NCI-H2196 treated with DMSO at 0.1 percent for 48 hours (cell line): ENCODE measurements at regions not wholly inside any gene's neighbourhood (a gene's known extent, or its start where the extent isn't known, plus 50 kb on each side); places are given as distances from the start of the nearest gene placed in this dataset.
"Not testable (repeated sequence)": the region's sequence is repeated elsewhere in the genome, so short reads cannot be mapped to it uniquely, and the experiment has no call there.

Source experiments
- DNase-seq: peaks from one replicate; lab custom pipeline; 2025; ENCODE audit not compliant: unreplicated experiment; lab: John Stamatoyannopoulos, UW

DNA sequence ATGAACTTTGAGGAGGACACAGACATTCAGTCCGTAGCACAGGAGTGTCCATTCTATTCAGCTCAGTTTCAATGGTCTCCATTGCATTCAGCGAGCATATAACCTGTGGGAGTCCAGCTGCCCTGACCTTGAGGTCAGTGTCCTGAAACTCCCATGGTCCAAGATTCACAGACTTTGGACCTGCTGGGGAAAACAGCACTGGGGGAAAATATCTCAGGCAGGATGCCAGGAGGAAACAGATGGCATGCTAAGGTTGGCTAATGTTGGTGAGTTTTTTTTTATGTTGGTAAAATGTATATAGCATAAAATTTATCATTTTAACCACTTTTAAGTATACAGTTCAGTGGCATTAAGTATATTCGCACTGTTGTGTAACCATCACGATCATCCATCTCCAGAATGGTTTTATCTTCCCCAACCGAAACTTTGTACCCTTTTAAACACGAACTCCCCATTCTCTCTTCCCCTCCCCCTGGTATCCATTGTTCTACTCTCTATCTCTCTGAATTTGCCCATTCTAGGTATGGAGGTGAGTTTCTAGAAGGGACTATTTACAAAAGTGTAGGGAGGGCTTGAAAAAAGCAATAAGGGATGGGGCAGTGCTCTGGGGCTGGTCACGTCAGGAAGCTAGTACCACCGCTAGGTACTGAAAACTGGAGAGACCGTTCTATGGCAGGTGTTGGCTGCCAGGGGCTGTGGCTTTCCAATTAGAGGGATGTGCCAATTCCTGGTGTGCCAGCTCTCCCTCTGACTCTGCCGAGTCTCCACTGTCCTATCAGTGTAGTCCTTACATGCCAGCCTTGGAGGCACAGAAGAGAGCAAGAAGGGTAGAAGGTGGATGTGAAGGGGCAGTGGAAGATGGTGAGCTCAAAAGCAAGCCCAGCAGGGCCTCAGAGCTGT is 85.3 kb downstream of the FOXD2 start:
- no peak for DNase-seq

DNA sequence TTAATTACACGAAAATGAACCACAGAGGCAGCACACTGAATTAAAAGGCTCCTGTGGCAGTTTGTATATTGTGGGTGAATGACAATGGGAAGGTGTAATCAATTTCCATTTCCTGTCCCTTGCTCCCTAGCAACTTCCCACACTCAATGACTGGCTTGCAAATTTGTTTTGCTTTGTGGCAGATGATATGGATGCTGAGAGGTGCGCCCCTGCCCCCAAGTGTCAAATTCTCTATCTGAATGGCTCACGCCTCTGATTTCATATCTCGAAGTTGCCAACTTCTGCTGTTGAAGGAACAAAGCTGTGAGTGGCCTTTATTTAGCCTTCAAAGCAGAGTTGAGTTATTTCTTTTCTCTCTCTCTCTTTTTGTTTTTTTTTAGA is 86.0 kb downstream of the FOXD2 start:
- DNase-seq = no peak

DNA sequence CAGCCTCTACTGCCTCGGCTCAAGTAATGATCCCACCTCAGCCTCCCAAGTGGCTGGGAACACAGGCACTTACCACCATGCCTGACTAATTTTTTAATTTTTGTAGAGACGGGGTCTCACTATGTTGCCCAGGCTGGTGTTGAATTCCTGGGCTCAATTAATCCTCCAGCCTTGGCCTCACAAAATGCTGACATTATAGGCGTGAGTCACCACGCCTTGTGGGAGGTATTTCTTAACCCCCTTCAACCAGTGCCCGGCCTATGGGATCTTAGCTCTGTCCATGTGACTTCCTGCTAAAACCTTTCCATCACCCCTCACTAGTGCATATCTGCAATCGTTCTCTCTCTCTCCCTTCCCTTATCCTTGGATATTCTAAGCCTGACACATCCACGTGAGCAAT is 86.4 kb downstream of the FOXD2 start:
- DNase-seq = no peak

DNA sequence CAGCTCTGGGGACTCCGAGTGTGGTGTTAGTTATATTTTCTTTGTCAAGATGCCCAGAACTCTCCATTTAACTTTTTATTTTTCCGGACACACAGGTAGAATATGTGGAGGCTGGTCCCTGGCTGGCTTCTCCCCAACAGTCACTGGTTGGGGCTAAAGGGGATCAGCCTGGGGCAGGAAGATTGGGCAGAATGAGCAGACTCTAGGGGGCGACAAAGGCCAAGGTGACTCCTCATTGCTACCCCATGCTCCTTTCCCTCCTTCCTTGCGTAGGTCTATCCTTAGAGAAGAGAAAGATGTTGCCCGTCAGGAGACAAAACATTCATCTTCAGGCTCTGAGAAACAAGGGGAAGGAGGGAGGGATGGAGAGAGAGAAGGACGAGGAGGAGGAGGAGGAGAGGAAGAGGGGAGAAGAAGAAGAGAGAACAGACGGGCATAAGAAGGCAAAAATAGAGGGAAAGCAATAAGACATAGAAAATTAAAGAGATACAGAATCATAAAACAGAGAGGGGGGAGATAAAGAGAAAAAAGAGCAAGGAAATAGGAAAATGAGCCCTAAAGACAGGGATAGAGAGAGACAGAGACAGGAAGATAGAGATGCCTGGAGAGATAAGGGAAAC is 89.9 kb downstream of the FOXD2 start:
- DNase-seq = no peak

DNA sequence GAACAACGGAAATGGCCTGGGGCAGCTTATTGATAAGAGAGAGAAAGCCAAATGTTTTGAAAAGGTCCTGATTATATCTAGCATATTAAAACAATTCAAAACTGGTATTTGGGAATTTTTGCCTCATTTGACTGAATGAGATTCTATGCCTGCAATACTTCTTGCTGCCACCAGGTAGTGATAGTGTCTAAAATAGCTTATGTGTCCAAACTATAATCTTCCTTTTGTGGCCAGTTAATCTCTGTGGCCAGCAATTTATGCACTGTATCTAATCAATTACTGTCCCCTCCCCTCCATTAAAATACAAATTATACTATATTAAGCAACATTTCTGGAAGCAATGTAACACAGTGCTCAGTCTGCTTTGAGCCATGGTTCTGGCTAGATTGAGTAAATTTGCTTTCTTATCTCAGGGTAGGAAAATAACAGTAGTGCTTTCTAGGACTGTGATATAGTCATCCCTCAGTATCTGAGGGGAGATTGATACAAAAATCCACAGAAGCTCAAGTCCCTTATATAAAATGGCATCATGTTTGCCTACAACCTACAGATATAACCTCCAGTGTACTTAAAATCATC is 91.8 kb downstream of the FOXD2 start:
- no peak for DNase-seq

DNA sequence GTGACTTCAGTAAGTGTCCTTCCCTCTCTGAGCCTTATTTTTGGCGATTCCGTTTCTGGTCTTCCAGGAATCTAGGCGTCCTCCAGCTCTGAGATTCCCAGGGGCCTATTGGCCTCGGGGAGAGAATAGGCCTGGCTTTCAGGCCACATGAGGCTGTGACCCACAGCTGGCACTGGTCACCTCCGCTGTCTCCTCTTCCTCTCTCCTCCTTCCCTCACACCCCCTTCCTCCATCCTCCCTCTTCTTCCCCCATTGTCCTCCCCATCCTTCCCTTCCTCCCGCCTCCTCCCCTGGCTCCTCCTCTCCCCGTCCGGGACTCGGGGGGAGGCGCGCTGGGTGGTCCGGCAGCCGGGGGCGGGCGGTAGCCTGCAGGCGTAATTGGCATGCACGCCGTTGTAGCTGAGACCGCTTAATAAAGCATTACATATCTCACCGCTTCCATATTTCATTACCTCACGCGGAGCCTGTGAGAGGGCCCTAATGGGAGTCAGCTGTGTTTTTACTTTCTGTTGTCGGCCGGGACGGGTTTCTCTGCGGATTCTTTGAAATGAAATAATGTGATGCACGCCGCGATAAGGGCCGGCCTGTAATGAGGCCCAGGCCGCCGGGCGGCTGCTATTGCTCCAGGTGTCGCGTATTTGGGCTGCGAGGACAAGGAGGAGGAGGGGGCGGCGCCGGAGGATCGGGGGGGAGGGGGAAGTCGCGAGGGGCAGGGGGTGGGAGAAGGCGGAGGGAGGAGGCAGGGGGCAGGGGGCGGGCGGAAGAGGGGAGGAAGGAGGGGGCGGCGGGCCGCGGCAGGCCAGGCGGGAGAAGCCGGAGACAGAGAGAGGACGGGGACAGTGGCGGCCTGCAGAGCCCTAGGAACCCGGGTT is 95.3 kb downstream of the FOXD2 start:
- no peak for DNase-seq

DNA sequence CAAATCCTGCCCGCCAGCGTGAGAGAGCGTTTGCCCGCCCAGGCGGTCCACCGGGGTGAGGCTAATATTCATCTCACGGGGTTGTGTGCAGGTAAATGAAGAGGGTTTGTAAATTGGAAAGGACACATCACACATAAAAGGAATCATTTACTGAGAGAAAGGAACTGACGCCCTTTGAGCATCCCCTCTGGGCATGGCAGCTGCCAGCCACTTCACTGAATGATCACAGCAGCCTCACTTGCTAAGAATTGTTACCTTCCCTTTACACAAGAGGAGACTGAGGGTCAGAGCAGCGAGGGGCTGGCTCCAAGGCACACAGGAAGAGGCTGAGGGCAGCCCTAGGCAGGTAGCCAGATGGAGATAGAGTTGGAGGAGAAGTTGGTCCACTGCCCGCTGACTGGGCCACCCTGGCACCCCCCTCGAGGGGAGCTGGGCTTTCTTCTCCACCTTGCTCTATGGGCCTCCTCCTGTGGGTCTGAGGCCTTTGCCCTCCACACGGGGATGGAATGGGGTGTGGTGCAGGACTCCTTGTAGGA is 96.0 kb downstream of the FOXD2 start:
- DNase-seq = no peak

DNA sequence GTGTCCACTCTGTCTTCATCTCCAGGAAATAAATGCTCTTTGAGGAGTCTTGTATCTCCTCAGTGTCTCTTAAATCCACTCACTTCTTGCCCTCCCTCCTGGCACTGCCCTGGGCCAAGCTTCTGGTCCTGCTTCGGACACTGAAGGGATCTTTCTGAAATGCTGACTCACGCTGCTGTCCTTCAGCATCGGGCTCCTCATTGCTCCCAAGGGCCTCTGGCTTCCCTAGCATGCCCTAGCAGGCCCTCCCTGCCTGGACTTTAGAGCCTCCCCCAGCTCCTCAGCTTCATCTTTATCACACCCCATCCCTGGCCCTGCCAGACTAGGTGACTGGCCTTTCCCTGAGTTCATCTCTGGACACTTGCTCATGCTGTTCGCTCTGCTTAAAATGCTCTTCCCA is 96.6 kb downstream of the FOXD2 start:
- no peak for DNase-seq

DNA sequence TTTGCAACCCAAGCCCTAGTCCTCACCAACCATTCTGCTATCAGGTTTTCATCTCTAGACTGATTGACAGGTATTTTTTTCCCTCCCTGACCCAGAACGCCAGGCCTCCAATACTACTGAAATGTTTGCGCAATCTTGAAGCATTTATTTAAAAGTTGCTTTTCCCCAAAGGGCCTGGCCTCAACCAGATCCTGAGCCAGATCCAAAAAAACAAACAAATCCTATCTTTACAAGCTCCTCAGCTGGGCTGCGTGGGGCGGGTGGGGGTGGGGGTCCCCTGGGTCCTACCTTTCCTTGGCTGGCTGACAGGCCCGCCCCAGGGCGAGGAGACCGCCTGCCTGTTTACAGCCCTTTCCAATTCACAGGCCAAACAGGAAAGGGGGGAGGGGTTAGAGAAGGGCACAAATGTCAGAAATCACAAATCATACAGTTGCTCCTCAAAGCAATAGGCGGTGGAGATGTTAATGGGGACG is 98.8 kb downstream of the FOXD2 start:
- DNase-seq = no peak

DNA sequence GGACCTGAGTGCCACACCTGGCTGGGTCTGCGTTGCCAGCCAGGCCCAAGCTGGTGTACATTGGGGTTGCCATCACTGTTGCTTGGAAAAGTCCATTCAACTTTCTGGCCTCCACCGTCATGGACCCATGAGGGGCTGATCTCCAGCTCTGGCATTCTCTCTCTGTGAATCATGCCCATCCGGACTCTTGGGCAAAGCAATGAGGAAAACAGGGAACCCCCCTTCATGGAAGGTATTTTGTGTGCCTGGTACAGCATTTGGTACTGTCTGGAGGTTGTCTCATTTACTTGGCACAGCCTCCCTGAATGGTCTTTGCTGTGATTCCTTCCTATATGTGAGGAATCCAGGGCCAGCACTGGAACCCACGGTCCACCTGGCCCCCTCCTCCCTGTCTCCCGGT is 99.4 kb downstream of the FOXD2 start:
- no peak for DNase-seq

DNA sequence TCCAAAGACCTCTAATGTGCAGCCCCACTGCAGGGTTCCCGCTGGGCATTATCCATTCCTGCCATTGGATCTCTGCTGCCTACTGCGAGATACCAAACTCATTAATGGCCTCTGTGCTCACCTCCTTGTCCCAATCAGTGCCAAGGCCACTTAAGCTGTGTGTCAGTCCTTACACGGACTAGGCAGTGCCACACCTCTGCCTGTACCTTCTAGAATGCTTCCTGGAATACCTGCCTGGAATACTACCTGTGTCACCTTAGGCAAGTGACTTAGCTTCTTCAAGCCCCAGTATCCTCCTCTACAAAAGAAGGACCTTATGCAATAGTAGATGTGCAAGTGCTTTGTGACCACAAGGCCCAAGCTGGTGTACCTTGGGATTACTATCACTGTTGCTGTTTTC is 100.1 kb downstream of the FOXD2 start:
- no peak for DNase-seq

DNA sequence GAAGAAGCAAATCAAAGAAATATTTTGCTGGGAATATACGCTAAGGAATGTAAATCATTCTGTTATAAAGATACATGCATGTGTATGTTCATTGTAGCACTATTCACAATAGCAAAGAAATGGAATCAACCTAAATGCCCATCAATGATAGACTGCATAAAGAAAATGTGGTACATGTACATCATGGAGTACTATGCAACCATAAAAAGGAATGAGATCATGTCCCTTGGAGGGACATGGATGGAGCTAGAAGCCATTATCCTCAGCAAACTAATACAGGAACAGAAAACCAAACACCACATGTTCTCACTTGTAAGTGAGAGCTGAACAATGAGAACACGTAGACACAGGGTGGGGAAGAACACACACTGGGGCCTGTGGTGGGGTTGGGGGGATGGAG is 100.7 kb downstream of the FOXD2 start:
- not testable (repeated sequence) for DNase-seq

DNA sequence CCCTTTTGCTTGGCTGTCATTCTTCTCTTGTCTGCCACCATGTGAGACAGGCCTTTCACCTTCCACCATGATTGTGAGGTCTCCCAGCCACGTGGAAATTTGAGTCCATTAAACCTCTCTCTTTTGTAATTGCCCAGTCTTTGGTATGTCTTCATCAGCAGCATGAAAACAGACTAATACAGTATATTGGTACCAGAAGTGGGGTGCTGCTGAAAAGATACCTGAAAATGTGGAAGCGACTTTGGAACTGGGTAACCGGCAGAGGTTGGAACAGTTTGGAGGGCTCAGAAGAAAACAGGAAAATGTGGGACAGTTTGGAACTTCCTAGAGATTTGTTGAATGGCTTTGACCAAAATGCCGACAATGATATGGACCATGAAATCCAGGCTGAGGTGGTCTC is 103.9 kb downstream of the FOXD2 start:
- DNase-seq = not testable (repeated sequence)

DNA sequence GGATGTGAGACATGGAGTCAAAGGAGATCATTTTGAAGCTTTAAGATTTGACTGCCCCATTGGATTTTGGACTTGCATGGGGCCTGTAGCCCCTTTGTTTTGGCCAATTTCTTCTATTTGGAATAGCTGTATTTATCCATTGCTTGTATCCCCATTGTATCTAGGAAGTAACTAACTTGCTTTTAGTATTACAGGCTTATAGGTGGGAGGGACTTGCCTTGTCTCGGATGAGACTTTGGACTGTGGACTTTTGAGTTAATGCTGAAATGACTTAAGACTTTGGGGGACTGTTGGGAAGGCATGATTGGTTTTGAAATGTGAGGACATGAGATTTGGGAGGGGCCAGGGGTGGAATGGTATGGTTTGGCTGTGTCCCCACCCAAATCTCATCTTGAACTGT is 105.2 kb downstream of the FOXD2 start:
- DNase-seq = not testable (repeated sequence)

DNA sequence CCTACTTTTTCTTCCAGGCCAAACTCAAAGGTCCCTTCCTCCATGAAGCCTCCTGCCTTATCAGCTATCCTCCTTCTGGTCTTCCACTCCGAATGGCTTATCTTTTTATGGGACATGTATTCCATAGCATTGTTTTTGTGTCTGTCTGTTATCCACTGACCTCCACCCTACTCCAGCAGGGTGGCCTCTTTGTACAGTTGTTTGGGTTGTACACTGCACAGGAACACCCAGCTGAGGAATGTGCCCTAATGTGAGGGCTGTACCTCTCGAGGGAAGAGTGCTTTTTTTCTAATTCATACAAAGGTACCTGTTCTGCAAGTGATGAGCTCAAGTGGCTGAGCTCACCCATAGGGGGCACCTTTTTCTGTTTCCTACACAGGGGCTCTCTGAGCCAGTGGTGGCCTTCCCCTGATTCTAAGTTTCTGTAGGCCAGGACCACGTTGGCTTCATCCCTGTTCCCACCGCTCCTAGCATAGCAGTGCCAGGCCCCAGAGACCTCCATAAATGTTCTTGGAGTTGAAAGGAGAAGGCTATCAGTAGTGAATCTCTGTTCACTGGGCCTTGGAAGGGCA is 108.2 kb downstream of the FOXD2 start:
- DNase-seq = no peak

DNA sequence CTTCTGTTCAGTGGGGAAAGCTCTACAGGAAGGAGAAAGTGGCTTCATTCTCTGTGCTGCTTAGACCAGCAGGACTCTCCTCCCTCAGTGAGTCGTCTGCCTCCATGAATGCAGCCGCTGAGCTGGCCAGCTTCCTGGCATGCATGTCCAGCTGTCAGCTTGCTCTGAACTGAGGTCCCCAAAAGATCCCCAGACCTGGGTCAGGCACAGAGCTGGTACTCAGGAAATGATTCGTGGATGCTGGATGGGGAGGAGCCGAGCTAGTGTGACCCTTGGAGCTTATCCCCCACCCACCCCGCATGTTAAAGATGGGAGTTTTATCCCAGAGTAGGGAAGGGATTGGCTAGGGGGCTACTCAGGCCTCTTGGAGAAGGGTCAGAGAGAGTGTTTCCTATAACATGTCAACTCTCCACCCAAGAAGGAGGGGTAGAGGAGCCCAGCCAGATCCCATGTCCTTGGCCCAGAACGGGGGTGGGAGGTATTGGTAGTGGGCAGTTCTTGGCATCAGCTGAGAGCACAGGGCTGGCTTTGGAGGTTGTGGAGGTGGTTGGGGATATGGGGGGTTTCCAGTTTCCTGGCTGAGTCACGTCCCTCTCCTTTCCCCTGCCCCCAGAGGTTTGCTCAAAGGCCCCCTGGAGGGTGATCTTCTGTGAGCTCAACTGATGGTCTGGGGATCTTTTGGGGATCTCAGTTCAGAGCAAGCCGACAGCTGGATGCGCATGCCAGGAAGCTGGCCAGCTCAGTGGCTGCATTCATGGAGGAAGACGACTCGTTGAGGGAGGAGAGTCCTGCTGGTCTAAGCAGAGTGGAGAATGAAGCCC is 110.1 kb downstream of the FOXD2 start:
- no peak for DNase-seq

DNA sequence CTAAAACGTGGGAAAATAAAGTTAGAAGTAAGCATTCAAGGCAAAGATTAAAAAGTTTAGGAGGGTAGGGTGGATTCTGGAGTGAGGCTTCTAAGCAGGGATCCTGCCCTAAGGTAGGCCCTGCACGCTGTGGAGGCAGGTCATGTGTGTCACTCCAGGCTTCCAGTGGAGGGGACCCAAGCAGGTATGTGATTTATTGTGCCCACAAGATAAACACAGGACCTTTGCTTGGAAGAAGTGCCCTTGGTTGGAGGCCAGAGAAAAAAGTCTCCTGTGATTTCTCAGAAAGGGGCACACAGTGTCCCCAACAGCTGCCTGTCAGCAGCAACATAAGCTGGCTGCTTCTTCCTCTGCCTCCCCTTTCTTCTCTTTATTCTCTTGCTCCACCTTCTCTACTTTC is 110.8 kb downstream of the FOXD2 start:
- no peak for DNase-seq

DNA sequence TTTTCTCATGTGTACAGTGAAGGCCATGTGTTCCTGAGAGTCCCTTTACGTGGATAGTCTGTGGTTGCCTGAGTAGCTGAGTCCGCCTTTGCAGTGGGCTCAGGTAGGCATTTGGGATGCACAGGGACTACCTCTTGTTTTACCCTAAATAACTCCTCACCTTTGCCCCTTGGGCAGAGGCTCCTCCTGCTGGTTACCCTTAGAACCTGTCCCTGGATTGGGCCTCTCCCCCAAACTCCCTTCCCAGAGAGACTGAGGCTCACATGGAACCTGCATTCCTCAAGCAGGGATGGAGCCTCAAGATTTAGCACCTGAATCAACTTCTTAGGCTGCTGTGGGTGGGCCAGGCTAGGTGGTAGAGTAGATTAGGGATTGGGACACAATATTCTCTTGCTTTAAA is 111.7 kb downstream of the FOXD2 start:
- no peak for DNase-seq

DNA sequence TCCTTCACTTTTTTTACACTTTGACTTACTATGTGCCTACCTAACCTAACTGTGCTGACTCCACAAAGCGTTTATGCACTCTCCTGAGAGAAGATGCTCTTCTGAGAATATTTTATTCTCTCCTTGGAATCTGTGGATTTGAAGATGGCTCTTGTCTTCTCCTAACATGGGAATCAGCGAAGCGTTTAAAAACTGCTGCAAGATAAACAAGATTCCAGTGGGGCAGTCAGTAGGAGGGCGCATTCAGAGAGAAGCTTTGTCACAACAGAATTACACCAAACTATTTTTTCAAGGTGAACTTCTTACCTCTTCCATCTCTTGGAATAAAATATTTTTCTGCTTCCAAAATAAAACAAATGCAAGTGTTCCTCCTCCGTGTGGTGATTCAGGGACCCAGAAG is 113.1 kb downstream of the FOXD2 start:
- no peak for DNase-seq
